ENCODE measurements at regions not wholly inside any gene's neighbourhood (a gene's known extent, or its start where the extent isn't known, plus 50 kb on each side); places are given as distances from the start of the nearest gene placed in this dataset.
A peak's percentile ranks its signal among the peaks of the same experiment; 100 is the strongest.

DNA sequence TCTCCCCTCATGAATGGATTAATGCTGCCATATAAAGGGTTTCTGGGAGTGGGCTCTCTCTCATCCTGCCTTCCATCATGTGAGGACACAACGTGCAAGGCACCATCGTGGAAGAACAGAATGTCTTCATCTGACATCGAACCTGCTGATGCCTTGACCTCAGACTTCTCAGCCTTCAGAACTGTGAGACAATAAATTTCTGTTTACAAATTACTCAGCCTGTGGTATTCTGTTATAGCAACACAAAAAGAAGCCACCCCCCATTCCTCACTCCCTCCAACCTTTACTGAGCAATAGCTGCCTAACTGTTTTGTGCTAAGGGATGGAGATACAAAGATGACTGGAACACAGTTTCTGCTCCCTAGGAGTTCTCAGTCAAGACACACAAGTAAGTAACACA is 106.1 kb upstream of the PLET1 start:
- 92 to 95% methylated on average over 3 of the region's 3 CpGs for WGBS, 2 donors
- no peak overlapping the region for H3K4me3 ChIP-seq (ENCODE audit: low read depth, poor library complexity, severe bottlenecking)
- TF ChIP-seq CTCF (IDR thresholded peaks at IDR 0.05) (no peak), POLR2A (IDR thresholded peaks at IDR 0.05) (no peak)
- no peak for DNase-seq (ENCODE audit: low spot score in 2 of 2)
- intact Hi-C loops (cut with DNase I; ENCODE audit: low total_unique reads): no loop called here

DNA sequence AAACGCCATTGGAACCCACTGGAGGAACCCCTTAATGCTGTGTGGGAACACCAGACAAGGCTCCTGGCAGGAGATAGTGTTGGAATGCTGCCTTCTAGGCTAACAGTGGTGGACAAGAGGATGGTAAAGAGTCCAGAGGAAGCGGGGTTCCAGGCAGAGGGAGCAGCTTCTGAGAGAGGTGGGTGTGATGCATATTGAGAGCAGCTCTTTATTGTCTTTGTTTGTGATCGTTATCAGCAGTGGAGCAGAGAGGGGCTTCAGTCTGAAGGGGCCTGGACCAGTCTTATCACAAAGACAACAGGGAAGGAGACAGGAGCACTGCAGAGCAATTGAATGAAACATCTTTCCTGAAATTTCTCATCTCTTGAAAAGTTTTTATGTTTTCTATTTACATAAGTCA is 106.8 kb upstream of the PLET1 start:
- no peak for TF ChIP-seq POLR2A (IDR thresholded peaks at IDR 0.05)
- no peak for TF ChIP-seq CTCF (IDR thresholded peaks at IDR 0.05)
- peak in 1 of 2 donors; percentile 42 for DNase-seq (ENCODE audit: low spot score in 2 of 2)
- intact Hi-C loops (cut with DNase I; ENCODE audit: low total_unique reads): no loop called here
- H3K4me3 ChIP-seq (ENCODE audit: low read depth, poor library complexity, severe bottlenecking): no peak overlapping the region
- WGBS, 2 donors: 85 to 92% methylated on average over 3 of the region's 3 CpGs

GRCh38 chr11:112367895-112368294 is 107.2 kb upstream of the PLET1 start:
- intact Hi-C loops (cut with DNase I; ENCODE audit: low total_unique reads): no loop called here
- H3K4me3 ChIP-seq (ENCODE audit: low read depth, poor library complexity, severe bottlenecking): no peak overlapping the region
- WGBS, 2 donors: 95 to 96% methylated on average over 5 of the region's 5 CpGs
- TF ChIP-seq CTCF (IDR thresholded peaks at IDR 0.05) (no peak), POLR2A (IDR thresholded peaks at IDR 0.05) (no peak)
- DNase-seq (ENCODE audit: low spot score in 2 of 2): no peak

- TF ChIP-seq CTCF (IDR thresholded peaks at IDR 0.05) (no peak), POLR2A (IDR thresholded peaks at IDR 0.05) (no peak)
- WGBS, 2 donors: 94 to 96% methylated on average over 1 of the region's 1 CpG
- no peak overlapping the region for H3K4me3 ChIP-seq (ENCODE audit: low read depth, poor library complexity, severe bottlenecking)
- intact Hi-C loops (cut with DNase I; ENCODE audit: low total_unique reads): no loop called here
- DNase-seq (ENCODE audit: low spot score in 2 of 2): peak in 1 of 2 donors; percentile 25
These were observed 107.7 kb upstream of the PLET1 start for GRCh38 chr11:112368381-112368780.

- intact Hi-C loops (cut with DNase I; ENCODE audit: low total_unique reads): no loop called here
- no peak overlapping the region for H3K4me3 ChIP-seq (ENCODE audit: low read depth, poor library complexity, severe bottlenecking)
- 86 to 94% methylated on average over 1 of the region's 1 CpG for WGBS, 2 donors
- no peak for DNase-seq (ENCODE audit: low spot score in 2 of 2)
- TF ChIP-seq CTCF (IDR thresholded peaks at IDR 0.05) (no peak), POLR2A (IDR thresholded peaks at IDR 0.05) (no peak)
These were observed 108.7 kb upstream of the PLET1 start for GRCh38 chr11:112369374-112369773.

DNA sequence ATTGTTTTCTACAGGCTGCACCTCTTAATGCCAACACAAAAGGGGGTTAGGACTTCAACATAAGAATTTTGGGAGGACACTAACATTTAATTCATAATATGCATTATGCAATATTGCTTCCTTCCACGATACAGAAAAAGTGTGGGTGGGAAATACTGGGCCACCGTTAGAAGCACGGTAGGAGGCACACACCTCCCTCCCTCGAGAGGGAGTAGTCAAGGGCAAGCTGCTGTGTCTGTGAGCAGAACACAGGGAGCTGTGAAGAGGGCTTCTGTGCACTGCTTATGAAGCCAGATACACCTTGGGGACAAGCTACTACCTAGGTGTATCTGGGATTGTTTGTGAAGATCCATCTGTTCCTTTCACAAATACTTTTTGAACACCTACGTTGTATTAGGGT is 109.3 kb upstream of the PLET1 start:
- H3K4me3 ChIP-seq (ENCODE audit: low read depth, poor library complexity, severe bottlenecking): no peak overlapping the region
- peak in 1 of 2 donors; percentile 29 for DNase-seq (ENCODE audit: low spot score in 2 of 2)
- TF ChIP-seq POLR2A (IDR thresholded peaks at IDR 0.05) (no peak), CTCF (IDR thresholded peaks at IDR 0.05) (no peak)
- intact Hi-C loops (cut with DNase I; ENCODE audit: low total_unique reads): no loop called here
- 75 to 80% methylated on average over 5 of the region's 5 CpGs for WGBS, 2 donors
